Stimulated activated CD4-positive, alpha-beta T cell treated with anti-CD3 and anti-CD28 coated beads, TNF-alpha, amount 100 ng/mL, for 48 hours (primary cell): ENCODE measurements at regions not wholly inside any gene's neighbourhood (a gene's known extent, or its start where the extent isn't known, plus 50 kb on each side); places are given as distances from the start of the nearest gene placed in this dataset.
"Not testable (repeated sequence)": the region's sequence is repeated elsewhere in the genome, so short reads cannot be mapped to it uniquely, and the experiment has no call there.

Source experiments
- DNase-seq, 3 donors: peaks; one replicate each; pipeline ENCODE4 v3.0.0-alpha.2; 2020; ENCODE audit warnings: low read depth in 3 of 3

DNA sequence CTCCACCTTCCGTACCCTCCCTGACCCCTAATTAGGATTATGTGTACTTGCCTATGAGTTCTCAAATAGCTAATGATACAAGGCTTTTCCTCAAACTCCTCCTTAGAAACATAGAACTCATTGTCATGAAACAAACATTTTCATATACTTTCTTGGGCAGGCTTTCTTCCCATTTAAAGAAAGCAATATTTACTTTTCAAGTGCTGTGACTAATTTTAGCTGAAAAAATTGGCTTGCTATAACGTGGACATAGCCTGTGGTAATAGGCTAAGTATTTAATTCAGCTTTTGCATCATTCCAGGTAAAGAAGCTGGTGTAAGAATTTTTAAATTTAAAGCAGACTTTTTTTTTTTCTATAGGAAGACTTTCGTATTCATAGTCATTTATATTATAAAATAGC, 208.7 kb downstream of the SOX2 start:
- DNase-seq, result no peak

DNA sequence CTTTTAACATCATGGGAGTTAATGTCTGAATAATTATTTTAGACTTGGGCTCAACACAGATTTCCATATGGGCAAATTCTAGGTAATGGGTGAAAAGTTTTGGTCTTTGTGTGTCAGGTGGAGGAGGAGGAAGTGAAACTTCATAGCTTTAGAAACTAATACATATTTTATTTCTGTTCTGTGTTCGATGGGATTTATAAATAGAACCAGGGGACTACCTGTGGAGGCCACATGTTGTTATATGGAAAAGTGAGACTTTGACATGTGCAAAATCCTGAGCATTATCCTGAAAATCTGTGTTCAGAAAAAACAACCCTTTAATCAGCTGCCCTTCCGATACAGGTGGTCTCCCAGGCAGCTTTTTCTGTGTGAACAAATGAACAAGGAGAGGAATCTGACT, 209.5 kb downstream of the SOX2 start:
- no peak for DNase-seq

DNA sequence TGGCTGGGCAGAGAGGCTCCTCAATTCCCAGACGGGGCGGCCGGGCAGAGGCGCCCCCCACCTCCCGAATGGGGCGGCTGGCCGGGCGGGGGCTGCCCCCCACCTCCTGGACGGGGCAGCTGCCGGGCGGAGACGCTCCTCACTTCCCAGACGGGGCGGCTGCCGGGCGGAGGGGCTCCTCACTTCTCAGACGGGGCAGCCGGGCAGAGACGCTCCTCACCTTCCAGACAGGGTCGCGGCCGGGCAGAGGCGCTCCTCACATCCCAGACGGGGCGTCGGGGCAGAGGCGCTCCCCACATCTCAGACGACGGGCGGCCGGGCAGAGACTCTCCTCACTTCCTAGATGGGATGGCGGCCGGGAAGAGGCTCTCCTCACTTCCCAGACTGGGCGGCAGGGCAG, 214.1 kb downstream of the SOX2 start:
- not testable (repeated sequence) for DNase-seq

DNA sequence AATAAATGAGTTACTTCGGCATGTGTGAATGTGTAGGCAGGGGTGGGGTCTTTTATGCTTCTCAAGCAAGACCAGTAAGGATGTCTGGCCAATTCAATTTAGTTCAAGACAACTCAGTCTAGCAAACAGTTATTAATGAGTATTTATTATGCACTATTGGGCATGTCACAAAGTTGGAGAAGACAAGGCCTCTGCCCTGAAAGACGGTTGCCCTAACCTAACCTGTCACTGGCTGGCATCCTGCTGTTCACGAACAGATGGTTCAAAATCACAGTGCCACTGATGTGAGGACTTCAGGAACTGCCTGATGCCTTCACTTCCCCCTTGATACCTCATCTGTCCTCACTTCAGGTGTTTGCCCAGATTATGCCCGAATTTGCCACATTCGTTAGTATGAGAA, 217.8 kb downstream of the SOX2 start:
- DNase-seq, result no peak

DNA sequence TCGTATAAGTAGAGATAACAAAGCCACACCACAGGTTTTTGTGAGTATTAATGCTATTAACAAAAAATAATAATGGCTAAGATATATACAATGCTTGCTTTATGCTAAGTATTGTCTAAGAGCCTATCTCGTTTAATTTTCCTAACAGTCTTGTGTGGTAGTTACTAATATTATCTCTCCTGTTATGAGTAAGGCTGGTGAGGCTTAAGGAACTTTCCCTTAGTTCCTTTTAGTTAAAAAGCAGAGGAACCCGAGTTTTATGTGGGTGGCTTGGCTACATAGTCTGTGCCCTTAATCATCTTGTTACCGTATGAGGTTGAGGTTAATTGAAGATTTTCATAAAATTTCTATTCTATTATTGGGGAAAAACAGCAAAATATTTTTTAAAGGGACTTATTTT, 218.4 kb downstream of the SOX2 start:
- DNase-seq, result no peak

DNA sequence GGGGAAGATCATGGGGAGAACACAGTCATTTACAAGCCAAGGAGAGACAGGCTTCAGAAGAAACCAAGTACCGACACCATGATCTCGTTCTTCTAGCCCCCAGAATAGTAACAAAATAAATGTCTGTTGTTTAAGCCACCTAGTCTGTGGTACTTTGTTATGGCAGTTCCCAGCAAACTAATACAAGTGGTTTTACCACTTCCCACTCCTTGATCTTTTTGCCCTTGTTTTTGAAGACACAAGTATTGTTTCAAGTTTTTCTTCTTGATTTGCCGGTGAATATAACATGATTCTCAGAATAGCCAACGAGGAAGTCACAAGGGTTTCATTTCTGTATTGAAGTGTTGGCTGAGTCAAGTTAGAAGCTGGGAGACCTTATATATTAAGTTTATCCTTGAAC, 220.3 kb downstream of the SOX2 start:
- DNase-seq, result no peak

DNA sequence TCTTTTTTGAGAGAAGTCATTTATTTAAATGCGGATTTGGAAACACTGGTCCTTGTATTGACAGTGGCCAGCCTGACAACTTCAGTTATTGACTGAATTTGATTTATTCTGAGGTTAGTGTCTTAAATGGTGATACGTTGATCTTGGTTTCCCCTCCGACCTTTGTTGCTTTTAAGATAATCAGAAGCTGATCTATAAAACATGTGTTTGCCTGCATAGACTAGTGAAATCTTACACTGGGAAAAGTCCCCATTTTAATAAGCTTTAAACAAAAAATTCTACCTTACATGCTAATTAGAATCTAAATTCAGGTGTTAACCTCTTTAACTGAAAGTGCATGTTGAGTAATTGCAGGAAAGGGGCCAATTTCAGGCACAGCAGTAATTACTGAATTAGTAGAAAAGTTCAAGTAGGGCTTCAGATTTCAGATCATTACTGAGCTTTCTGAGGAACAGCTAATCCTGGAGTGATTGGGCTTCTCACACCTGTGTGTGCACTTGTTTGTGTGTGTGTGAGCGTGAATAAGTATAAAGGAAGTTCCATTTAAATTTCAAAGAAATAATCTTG, 221.4 kb downstream of the SOX2 start:
- no peak for DNase-seq

DNA sequence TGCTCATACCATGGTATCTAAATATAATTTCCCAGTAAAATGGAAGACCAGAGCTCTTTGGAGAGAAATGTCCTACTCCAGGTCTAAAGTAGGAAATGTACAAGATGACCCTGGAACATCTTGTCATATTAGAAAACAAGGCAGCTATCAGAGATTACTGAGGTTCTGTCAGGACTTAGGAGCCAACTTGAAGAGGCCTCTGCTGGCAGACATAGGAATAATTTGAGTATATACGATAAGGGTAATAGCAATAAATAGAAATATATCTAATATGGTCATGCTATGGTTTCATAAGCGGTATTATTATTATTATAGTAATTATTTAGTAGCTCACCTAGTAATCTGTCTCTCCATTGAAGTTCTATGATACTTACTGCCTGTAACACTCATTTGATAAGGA, 224.2 kb downstream of the SOX2 start:
- DNase-seq, result no peak

DNA sequence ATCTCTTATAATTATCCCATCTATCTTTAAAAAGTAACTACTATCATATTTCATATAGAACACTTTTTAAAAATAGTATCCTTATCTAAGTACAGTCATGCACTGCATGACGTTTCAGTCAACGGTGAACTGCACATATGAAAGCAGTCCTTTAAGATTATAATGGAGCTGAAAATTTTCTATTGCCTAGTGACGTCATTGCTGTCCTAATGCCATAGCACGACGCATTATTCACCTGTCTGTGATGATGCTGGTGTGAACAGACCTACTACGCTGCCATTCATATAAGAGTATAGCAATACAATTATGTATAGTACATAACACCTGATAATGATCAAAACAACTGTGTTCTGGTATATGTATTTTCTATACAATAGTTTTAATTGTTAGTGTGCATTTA, 225.0 kb downstream of the SOX2 start:
- DNase-seq, result no peak

DNA sequence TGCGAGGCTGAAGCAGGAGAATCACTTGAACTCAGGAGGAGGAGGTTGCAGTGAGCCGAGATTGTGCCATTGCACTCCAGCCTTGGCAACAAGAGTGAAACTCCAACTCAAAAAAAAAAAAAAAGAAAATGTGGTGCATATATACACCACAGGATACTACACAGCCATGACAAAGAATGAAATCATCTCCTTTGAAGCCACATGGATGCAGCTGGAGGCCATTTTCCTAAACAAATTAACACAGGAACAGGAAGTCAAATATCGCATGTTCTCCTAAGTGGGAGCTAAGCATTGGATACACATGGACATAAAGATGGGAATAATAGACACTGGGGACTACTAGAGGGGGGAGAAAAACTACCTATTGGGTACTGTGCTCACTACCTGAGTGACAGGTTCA, 226.9 kb downstream of the SOX2 start:
- not testable (repeated sequence) for DNase-seq

GRCh38 chr3:181940703-181941102, 229.0 kb downstream of the SOX2 start:
- no peak for DNase-seq

DNA sequence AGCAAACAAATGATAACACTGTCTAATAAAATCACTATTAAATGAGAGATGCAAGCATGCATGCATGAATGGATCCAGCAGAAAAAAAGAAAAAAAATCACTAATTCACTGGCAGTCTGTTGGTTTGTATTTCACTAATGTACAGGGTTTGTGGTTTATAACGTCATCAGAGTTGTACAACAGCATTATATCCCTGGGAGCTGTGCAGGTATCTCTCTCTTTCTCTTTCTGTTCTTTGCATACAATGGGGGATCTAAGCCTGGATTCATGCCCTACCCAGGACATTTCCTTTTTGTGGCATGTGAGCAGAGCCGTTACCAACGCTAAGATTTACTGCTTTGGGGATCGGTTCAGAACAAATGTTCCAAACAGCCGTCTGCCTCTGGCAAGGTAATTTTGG, 229.5 kb downstream of the SOX2 start:
- no peak for DNase-seq

GRCh38 chr3:181943285-181943684, 231.6 kb downstream of the SOX2 start:
- DNase-seq, result no peak

GRCh38 chr3:181947606-181948005, 235.9 kb downstream of the SOX2 start:
- no peak for DNase-seq

DNA sequence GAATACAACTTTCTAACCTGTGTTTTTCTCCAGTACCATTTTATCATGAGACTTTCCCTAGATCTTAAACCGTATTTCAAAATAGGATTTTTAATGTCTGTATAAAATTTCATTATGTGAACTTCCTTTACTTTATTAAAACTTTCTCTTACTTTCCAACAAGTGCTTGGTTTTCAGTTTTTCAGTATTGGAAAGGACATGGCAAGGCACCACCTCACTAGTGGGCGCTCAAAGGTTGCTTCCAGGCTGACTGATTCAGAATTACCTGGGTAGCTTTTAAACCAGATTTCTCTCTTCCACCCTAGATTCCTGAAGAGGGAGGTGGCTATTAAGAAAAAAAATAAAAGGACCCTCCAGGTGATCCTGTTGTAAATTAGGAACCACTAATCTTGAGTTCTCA, 236.6 kb downstream of the SOX2 start:
- DNase-seq, result no peak

- no peak for DNase-seq
Observed at GRCh38 chr3:181952221-181952620, 240.5 kb downstream of the SOX2 start.

DNA sequence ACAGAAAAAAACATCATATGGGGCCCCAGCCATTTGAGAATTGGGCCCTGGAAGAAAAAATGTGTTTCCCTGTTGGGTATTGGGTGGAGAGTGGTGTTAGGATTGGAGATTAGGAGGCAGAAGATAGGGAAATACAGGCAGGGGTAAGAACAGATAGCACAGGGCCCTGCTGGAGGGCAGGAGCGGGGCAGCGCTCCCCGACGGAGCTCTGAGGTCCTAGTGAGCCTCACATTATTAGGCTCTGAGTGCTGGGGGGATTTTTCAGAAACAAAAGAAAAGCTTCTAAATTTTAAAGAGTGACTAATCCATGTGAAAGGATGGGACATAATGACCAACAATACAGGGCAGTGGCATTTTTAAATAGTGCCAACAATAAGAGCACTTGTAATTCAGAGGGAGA, 241.2 kb downstream of the SOX2 start:
- DNase-seq, result no peak

GRCh38 chr3:181955566-181955965, 243.8 kb downstream of the SOX2 start:
- no peak for DNase-seq

- DNase-seq, result no peak
Observed at GRCh38 chr3:181956122-181956521, 244.4 kb downstream of the SOX2 start.

GRCh38 chr3:181966393-181966792, 254.7 kb downstream of the SOX2 start:
- DNase-seq, result no peak

DNA sequence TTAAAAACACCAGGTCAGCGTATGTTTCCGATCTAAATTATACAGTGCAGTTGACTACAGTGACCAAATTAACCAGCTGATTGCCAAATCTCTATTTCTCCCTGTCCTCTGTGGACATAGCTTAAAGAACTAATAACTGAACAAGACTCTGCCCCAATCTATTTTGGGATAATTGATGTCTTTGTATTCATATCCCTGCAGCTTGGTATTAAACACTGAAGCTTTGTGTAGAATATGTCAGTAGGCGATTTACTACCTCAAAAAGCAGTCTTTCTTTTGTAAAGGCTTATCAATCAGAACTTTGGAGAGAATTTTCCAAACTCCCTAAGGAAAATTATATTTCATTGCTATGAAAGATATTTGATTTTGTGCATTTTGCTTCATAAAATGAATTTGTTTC, 258.2 kb downstream of the SOX2 start:
- DNase-seq, result no peak

DNA sequence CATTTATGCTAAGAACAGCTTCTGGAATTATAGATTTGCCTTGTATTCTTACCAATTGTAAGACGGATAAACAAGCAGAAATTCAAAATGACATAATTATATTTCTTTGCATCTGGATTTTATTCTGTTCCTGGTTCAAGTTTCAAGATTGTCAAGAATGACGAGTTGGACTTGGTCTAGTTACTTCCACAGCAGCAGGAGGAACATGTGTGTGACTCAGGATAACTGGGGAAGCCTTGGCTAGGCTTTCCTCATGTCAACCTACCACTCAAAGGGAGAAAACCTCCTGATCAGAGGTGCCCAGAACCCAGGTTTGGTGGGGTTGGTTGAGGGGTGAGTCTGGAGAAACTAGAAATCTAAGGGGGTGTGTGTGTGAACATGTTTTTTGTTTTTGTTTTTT, 259.7 kb downstream of the SOX2 start:
- DNase-seq, result no peak

- no peak for DNase-seq
Observed at GRCh38 chr3:181974198-181974597, 262.5 kb downstream of the SOX2 start.

- DNase-seq, result no peak
Observed at GRCh38 chr3:181976526-181976925, 264.8 kb downstream of the SOX2 start.

GRCh38 chr3:181985386-181985785, 273.7 kb downstream of the SOX2 start:
- no peak for DNase-seq
